ENCODE measurements at regions not wholly inside any gene's neighbourhood (a gene's known extent, or its start where the extent isn't known, plus 50 kb on each side); places are given as distances from the start of the nearest gene placed in this dataset.

DNA sequence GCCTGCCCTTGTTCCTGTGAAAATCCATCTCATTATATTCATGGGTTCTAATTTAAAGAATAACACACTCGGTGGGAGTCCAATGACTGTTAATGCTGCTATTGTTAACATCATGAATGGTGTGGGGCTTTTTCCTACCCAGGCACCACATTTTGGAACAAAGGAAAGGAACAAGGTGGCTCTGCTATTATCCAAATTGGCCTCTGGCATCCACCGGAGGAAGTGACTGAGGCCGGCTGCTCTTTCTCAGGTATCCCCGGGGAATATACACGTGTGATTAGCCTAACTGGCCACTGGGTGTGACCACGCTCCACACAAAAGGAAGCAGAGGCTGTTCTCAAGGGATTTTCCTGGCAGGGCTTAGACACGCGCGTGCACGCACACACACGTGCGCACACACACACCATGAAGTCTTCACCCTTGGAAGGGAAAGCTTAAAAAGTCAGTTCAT, 601.2 kb upstream of the ARID1B start:
- H3K4me1 ChIP-seq (ENCODE audit: low read length) = no peaks in the 10 kb centered on the region
- no peak overlapping the region for H3K4me2 ChIP-seq (ENCODE audit: low read length)
- H3K79me2 ChIP-seq (ENCODE audit: low read length) = no peaks in the 10 kb centered on the region
- TF ChIP-seq, protein P1, sequence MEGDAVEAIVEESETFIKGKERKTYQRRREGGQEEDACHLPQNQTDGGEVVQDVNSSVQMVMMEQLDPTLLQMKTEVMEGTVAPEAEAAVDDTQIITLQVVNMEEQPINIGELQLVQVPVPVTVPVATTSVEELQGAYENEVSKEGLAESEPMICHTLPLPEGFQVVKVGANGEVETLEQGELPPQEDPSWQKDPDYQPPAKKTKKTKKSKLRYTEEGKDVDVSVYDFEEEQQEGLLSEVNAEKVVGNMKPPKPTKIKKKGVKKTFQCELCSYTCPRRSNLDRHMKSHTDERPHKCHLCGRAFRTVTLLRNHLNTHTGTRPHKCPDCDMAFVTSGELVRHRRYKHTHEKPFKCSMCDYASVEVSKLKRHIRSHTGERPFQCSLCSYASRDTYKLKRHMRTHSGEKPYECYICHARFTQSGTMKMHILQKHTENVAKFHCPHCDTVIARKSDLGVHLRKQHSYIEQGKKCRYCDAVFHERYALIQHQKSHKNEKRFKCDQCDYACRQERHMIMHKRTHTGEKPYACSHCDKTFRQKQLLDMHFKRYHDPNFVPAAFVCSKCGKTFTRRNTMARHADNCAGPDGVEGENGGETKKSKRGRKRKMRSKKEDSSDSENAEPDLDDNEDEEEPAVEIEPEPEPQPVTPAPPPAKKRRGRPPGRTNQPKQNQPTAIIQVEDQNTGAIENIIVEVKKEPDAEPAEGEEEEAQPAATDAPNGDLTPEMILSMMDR (IDR thresholded peaks at IDR 0.05; ENCODE audit: low read depth, low read length) = no peak
- TF ChIP-seq EZH2phosphoT487 (IDR thresholded peaks at IDR 0.05; ENCODE audit: low read depth) = no peak
- no peaks in the 10 kb centered on the region for H4K20me1 ChIP-seq (ENCODE audit: insufficient read depth, low read length)
- no peak overlapping the region for H3K27ac ChIP-seq (ENCODE audit: low read length)
- H3K9me3 ChIP-seq (ENCODE audit: insufficient read depth, low read length) = no peaks in the 10 kb centered on the region
- no peaks in the 10 kb centered on the region for H3K36me3 ChIP-seq (replicated peaks; ENCODE audit: low read depth, low read length)
- H2AFZ ChIP-seq (ENCODE audit: low read depth, low read length) = no peak overlapping the region
- no peak overlapping the region for H3K9ac ChIP-seq (ENCODE audit: low read length)
- no peaks in the 10 kb centered on the region for H3K27me3 ChIP-seq (ENCODE audit: low read depth, low read length)
- no peak overlapping the region for H3K4me3 ChIP-seq (ENCODE audit: low read length)

DNA sequence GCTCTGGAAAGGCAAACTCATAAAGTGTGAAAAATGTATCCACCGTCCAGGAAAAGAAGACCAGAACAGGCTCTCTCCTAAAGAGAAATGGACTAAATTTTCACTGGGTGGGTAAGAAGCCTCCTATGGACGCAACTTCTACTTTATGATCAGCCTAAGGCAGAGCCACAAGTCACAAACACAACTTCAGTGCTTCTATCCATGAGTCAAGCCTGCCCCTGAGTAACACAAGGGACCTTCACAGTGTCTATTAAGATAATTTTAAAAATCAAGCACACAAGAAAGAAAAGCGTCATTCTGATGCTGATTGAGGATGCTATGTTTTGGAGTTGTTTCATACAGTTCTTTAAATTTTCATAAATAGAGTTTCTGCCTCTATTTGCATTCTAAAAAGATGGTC, 601.7 kb upstream of the ARID1B start:
- H4K20me1 ChIP-seq (ENCODE audit: insufficient read depth, low read length) = no peaks in the 10 kb centered on the region
- H3K4me1 ChIP-seq (ENCODE audit: low read length) = no peaks in the 10 kb centered on the region
- H3K9me3 ChIP-seq (ENCODE audit: insufficient read depth, low read length) = no peaks in the 10 kb centered on the region
- H3K27me3 ChIP-seq (ENCODE audit: low read depth, low read length) = no peaks in the 10 kb centered on the region
- no peak overlapping the region for H2AFZ ChIP-seq (ENCODE audit: low read depth, low read length)
- H3K4me3 ChIP-seq (ENCODE audit: low read length) = no peak overlapping the region
- H3K4me2 ChIP-seq (ENCODE audit: low read length) = no peak overlapping the region
- H3K79me2 ChIP-seq (ENCODE audit: low read length) = no peaks in the 10 kb centered on the region
- no peak overlapping the region for H3K9ac ChIP-seq (ENCODE audit: low read length)
- no peak for TF ChIP-seq EZH2phosphoT487 (IDR thresholded peaks at IDR 0.05; ENCODE audit: low read depth)
- TF ChIP-seq, protein P1 (IDR thresholded peaks at IDR 0.05; ENCODE audit: low read depth, low read length) = no peak
- no peaks in the 10 kb centered on the region for H3K36me3 ChIP-seq (replicated peaks; ENCODE audit: low read depth, low read length)
- no peak overlapping the region for H3K27ac ChIP-seq (ENCODE audit: low read length)

DNA sequence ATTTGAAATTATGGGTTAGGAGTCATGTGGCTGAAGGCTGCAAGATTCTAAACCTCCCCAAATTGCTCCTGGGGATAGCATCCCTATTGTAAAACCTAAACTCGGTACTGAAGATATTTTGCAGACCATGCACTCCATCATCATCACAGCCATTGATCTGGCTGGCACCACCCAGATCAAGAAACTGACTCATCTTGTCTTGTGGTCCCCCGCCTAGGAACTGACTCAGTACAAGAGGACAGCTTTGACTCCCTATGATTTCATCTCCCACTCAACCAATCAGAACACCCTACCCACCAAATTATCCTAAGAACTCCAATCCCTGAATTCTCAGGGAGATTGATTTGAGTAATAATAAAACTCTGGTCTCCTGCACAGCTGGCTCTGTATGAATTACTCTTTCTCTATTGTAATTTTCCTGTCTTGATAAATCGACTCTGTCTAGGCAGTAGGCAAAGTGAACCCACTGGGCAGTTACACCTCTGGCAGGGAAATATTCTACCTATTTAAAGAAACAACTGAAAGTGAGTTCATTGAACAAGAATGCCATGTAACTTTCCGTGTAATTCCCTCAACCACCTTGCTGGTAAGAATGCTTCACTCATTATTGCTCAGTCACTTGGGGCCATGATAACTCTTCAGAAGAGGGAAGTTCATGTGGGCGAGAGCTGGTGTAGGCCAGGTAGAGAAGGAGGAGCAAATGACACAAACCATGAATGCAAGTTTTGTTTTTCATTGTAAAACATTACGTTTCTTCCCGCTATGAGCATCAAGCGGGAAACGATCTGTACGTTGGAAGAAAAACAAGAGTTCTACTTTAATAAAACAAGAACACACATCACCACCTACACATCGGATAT, 602.9 kb upstream of the ARID1B start:
- no peaks in the 10 kb centered on the region for H3K36me3 ChIP-seq (replicated peaks; ENCODE audit: low read depth, low read length)
- H3K4me2 ChIP-seq (ENCODE audit: low read length) = no peak overlapping the region
- TF ChIP-seq, protein P1 (IDR thresholded peaks at IDR 0.05; ENCODE audit: low read depth, low read length) = no peak
- no peak for TF ChIP-seq EZH2phosphoT487 (IDR thresholded peaks at IDR 0.05; ENCODE audit: low read depth)
- no peak overlapping the region for H3K9ac ChIP-seq (ENCODE audit: low read length)
- H3K79me2 ChIP-seq (ENCODE audit: low read length) = no peaks in the 10 kb centered on the region
- no peaks in the 10 kb centered on the region for H3K27me3 ChIP-seq (ENCODE audit: low read depth, low read length)
- no peaks in the 10 kb centered on the region for H4K20me1 ChIP-seq (ENCODE audit: insufficient read depth, low read length)
- no peaks in the 10 kb centered on the region for H3K4me1 ChIP-seq (ENCODE audit: low read length)
- H2AFZ ChIP-seq (ENCODE audit: low read depth, low read length) = no peak overlapping the region
- H3K27ac ChIP-seq (ENCODE audit: low read length) = no peak overlapping the region
- no peaks in the 10 kb centered on the region for H3K9me3 ChIP-seq (ENCODE audit: insufficient read depth, low read length)
- no peak overlapping the region for H3K4me3 ChIP-seq (ENCODE audit: low read length)

DNA sequence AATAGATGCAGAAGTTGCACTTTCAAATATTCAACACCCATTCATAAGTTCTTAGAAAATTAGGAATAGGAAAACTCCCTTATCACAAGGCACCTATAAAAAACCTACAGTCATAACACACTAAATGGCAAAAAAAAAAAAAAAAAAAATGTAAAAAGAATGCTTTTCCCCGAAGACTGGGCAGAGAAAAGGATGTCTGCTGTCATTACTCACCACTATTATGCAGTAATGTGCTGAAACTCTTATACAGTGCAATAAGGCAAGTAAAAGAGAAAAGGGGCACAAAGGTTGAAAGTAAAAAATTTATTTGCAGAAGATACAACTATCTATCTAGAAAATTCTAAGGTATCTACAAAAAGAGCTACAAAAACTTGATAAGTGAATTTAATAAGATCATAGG, 607.8 kb upstream of the ARID1B start:
- Histone ChIP-seq H2AFZ (ENCODE audit: low read depth, low read length) (no peak overlapping the region), H3K79me2 (ENCODE audit: low read length) (no peaks in the 10 kb centered on the region), H3K4me3 (ENCODE audit: low read length) (no peak overlapping the region), H3K27me3 (ENCODE audit: low read depth, low read length) (no peaks in the 10 kb centered on the region), H3K36me3 (replicated peaks; ENCODE audit: low read depth, low read length) (no peaks in the 10 kb centered on the region), H3K4me1 (ENCODE audit: low read length) (no peaks in the 10 kb centered on the region), H3K27ac (ENCODE audit: low read length) (no peak overlapping the region), H3K4me2 (ENCODE audit: low read length) (no peak overlapping the region), H3K9ac (ENCODE audit: low read length) (no peak overlapping the region), H4K20me1 (ENCODE audit: insufficient read depth, low read length) (no peaks in the 10 kb centered on the region), H3K9me3 (ENCODE audit: insufficient read depth, low read length) (no peaks in the 10 kb centered on the region)
- no peak for TF ChIP-seq EZH2phosphoT487 (IDR thresholded peaks at IDR 0.05; ENCODE audit: low read depth)
- TF ChIP-seq, protein P1 (IDR thresholded peaks at IDR 0.05; ENCODE audit: low read depth, low read length) = no peak
